OCI-LY1 (cell line): ENCODE measurements at regions not wholly inside any gene's neighbourhood (a gene's known extent, or its start where the extent isn't known, plus 50 kb on each side); places are given as distances from the start of the nearest gene placed in this dataset.

ENCODE experiments used
- EZH2 ChIP-seq: fragments of 200-600 bp; sonication (generic), shearing (Covaris generic); IDR thresholded peaks from 2 replicates; pipeline ENCODE4 v1.8.0; 2017; ENCODE audit warnings: borderline replicate concordance, mixed run types, mild to moderate bottlenecking, antibody characterized with exemption, low read length, moderate library complexity, mixed read lengths
- TF ChIP-seq, protein P1 (sequence below): fragments of 200-600 bp; sonication (generic), shearing (Covaris generic); IDR thresholded peaks from 2 replicates; pipeline ENCODE4 v1.5.1; 2017; ENCODE audit warnings: mild to moderate bottlenecking, antibody characterized with exemption, low read length, moderate library complexity, mixed read lengths

DNA sequence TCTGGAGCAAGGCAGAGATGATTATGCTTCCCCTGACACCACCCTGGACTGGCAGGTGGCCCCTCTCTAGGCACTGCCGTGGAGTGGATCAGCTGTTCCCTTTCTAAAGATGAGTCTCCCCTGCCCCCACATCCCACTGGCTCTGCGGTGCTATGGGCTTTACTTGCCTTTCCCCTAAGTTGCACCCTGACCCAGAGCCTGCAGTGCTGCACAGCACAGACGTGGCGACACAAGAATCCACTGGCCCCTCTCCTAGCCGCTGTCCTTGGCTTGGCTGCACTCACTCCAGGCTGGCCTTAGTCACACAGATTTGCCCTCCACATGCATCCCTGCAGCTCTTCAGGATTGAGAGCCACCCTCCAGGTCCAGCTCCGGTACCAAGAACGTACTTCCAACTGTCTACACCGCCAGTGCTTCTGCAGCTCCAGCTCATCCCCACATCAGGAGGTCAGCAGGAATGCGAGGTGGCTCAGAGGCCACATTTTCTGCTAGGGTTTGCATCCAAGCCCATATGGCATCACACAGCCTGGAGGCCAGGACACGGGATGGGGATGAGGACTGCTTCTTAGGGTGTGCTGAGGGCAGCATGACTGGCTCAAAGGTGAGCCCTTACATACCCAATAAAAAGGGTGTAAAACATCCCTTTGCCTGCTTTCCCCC lies 82.4 kb upstream of the RASGRF1 start:
- TF ChIP-seq, protein P1, sequence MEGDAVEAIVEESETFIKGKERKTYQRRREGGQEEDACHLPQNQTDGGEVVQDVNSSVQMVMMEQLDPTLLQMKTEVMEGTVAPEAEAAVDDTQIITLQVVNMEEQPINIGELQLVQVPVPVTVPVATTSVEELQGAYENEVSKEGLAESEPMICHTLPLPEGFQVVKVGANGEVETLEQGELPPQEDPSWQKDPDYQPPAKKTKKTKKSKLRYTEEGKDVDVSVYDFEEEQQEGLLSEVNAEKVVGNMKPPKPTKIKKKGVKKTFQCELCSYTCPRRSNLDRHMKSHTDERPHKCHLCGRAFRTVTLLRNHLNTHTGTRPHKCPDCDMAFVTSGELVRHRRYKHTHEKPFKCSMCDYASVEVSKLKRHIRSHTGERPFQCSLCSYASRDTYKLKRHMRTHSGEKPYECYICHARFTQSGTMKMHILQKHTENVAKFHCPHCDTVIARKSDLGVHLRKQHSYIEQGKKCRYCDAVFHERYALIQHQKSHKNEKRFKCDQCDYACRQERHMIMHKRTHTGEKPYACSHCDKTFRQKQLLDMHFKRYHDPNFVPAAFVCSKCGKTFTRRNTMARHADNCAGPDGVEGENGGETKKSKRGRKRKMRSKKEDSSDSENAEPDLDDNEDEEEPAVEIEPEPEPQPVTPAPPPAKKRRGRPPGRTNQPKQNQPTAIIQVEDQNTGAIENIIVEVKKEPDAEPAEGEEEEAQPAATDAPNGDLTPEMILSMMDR: no peak
- no peak for TF ChIP-seq EZH2
